AG09319 (cell line): ENCODE measurements at regions not wholly inside any gene's neighbourhood (a gene's known extent, or its start where the extent isn't known, plus 50 kb on each side); places are given as distances from the start of the nearest gene placed in this dataset.

Experiments
- DNase-seq: peaks from one replicate; pipeline ENCODE4 v3.0.0-alpha.2; 2010; ENCODE audit warnings: low read depth; ENCODE audit errors: extremely low read depth
- CTCF ChIP-seq: IDR thresholded peaks from 2 replicates; pipeline ENCODE4 v1.5.1; 2011; ENCODE audit warnings: low read depth, mild to moderate bottlenecking, inconsistent platforms, low read length, moderate library complexity

GRCh38 chr4:129437347-129437746, 341.4 kb downstream of the C4orf33 start:
- DNase-seq: no peak

GRCh38 chr4:129438456-129438981, 342.6 kb downstream of the C4orf33 start:
- DNase-seq: no peak
- no peak for TF ChIP-seq CTCF

More at GRCh38 chr4:129437347-129437746, 341.4 kb downstream of the C4orf33 start:
- no peak for TF ChIP-seq CTCF

- no peak for DNase-seq
These were observed 350.1 kb downstream of the C4orf33 start for GRCh38 chr4:129446074-129446473.

GRCh38 chr4:129453524-129454200, 357.7 kb downstream of the C4orf33 start:
- no peak for DNase-seq
- TF ChIP-seq CTCF: no peak

More at GRCh38 chr4:129446074-129446473, 350.1 kb downstream of the C4orf33 start:
- TF ChIP-seq CTCF: no peak

GRCh38 chr4:129455482-129455881, 359.5 kb downstream of the C4orf33 start:
- TF ChIP-seq CTCF: no peak
- DNase-seq: no peak

GRCh38 chr4:129468624-129469023, 372.7 kb downstream of the C4orf33 start:
- no peak for DNase-seq
- TF ChIP-seq CTCF: no peak

GRCh38 chr4:129474698-129475097, 378.7 kb downstream of the C4orf33 start:
- DNase-seq: no peak

More at GRCh38 chr4:129474698-129475097, 378.7 kb downstream of the C4orf33 start:
- no peak for TF ChIP-seq CTCF
